K562 (cell line): ENCODE measurements at regions not wholly inside any gene's neighbourhood (a gene's known extent, or its start where the extent isn't known, plus 50 kb on each side); places are given as distances from the start of the nearest gene placed in this dataset.

Experiments used
- ATAC-seq: fragments of 200-7000 bp; cut with Tn5 transposase; 3 replicates; pipeline ENCODE4 v1.9.1; 2020; ENCODE audit warnings: moderate library complexity
- BruUV-seq: library from RNA; stranded (reverse); fragments of 400-500 nt; replicated peaks from 2 replicates; lab custom pipeline; 2021; lab: Mats Ljungman, UMichigan
- CTCF ChIA-PET: fragments of 300-600 bp; formaldehyde crosslinking; extraction: SDS; loops from one replicate; lab custom pipeline; 2021; ENCODE audit warnings: low intra/inter-chr PET ratio; lab: Yijun Ruan, JAX
- POLR2A ChIA-PET: fragments of 300-600, 350-650 bp; sonication (Branson Sonifier 250); formaldehyde crosslinking; extraction: SDS; loops from one replicate; lab custom pipeline; 2021; ENCODE audit warnings: antibody characterized with exemption, inconsistent platforms; lab: Yijun Ruan, JAX
- DNase-seq, 4 experiments: peaks; one replicate each; pipeline versions ENCODE4 v3.0.0 to v3.0.0-alpha.2; 2011 to 2018; ENCODE audit warnings: low spot score in 3 of 4, mixed read lengths in 3 of 4; ENCODE audit errors: extremely low read depth in 1 of 4
- FAIRE-seq: peaks from 2 replicates; lab custom pipeline; 2011; peaks lifted over from hg19 to GRCh38; lab: Jason Lieb, UNC
- H2AFZ ChIP-seq: 2 replicates; pipeline ENCODE4 v1.6.0; 2011; ENCODE audit warnings: low read depth, low read length, control low read depth, inconsistent platforms
- H3K27ac ChIP-seq: fragments of 200-600 bp; 3 replicates; pipeline ENCODE4 v1.8.0; 2011; ENCODE audit warnings: low read depth, mild to moderate bottlenecking, control low read depth, inconsistent platforms, low read length, moderate library complexity, mixed read lengths; ENCODE audit errors: extremely low read depth
- H3K27me3 ChIP-seq, 2 experiments: fragments of 300-600 bp in 1 of 2; 2 replicates in 1 of 2; 3 replicates in 1 of 2; pipeline versions ENCODE4 v1.6.0 to v1.8.0; 2011; ENCODE audit warnings: inconsistent platforms in 2 of 2, low read length in 2 of 2, mild to moderate bottlenecking in 1 of 2, mixed read lengths in 1 of 2, moderate library complexity in 1 of 2; ENCODE audit not compliant: control insufficient read depth in 2 of 2, insufficient read depth in 2 of 2
- H3K36me3 ChIP-seq: fragments of 300-600 bp; 3 replicates; pipeline ENCODE4 v1.8.0; 2011; ENCODE audit warnings: mild to moderate bottlenecking, low read length, inconsistent platforms; ENCODE audit not compliant: control insufficient read depth, insufficient read depth
- H3K4me1 ChIP-seq, 2 experiments: fragments of 200-600 bp in 1 of 2; replicated peaks in 1 of 2; 2 replicates in 1 of 2; 3 replicates in 1 of 2; pipeline versions ENCODE4 v1.5.1 to v1.8.0; 2011; ENCODE audit warnings: inconsistent platforms in 2 of 2, low read length in 2 of 2, mild to moderate bottlenecking in 1 of 2, mixed read lengths in 1 of 2, moderate library complexity in 1 of 2; ENCODE audit not compliant: control insufficient read depth in 2 of 2, insufficient read depth in 2 of 2
- H3K4me2 ChIP-seq: 2 replicates; pipeline ENCODE4 v1.6.1; 2011; ENCODE audit warnings: low read length, control low read depth, inconsistent platforms, mixed read lengths; ENCODE audit not compliant: insufficient read depth
- H3K4me3 ChIP-seq: fragments of 200-600 bp; sonication (generic), shearing (Covaris generic); 2 replicates; pipeline ENCODE4 v1.5.1; 2016; ENCODE audit warnings: control low read depth, inconsistent platforms
- H3K79me2 ChIP-seq: fragments of 200-600 bp; 3 replicates; pipeline ENCODE4 v1.8.0; 2011; ENCODE audit warnings: low read length, inconsistent platforms; ENCODE audit not compliant: control insufficient read depth, insufficient read depth
- H3K9ac ChIP-seq, 2 experiments: 2 replicates each; pipeline versions ENCODE4 v1.6.0 to v1.6.1; 2011; ENCODE audit warnings: low read depth in 2 of 2, low read length in 2 of 2, control low read depth in 1 of 2, inconsistent platforms in 1 of 2, mild to moderate bottlenecking in 1 of 2, mixed read lengths in 1 of 2; ENCODE audit not compliant: insufficient read depth in 1 of 2
- H3K9me1 ChIP-seq: one replicate; pipeline ENCODE4 v1.6.0; 2011; ENCODE audit warnings: inconsistent platforms, mild to moderate bottlenecking, low read length, moderate library complexity; ENCODE audit not compliant: control insufficient read depth, insufficient read depth
- H3K9me3 ChIP-seq: replicated peaks from 2 replicates; pipeline ENCODE4 v1.5.1; 2011; ENCODE audit warnings: low read depth, low read length, inconsistent platforms; ENCODE audit not compliant: control insufficient read depth, insufficient read depth
- H4K20me1 ChIP-seq: replicated peaks from 2 replicates; pipeline ENCODE4 v1.6.1; 2011; ENCODE audit warnings: low read length, inconsistent platforms, mixed read lengths; ENCODE audit not compliant: control insufficient read depth, insufficient read depth
- FOXK1 ChIP-seq: sonication (generic); formaldehyde crosslinking; IDR thresholded peaks from 2 replicates; pipeline ENCODE4 v1.8.0; 2022; ENCODE audit warnings: missing genetic modification reagents, mild to moderate bottlenecking, borderline replicate concordance
- FOXP1 ChIP-seq: sonication (generic); formaldehyde crosslinking; IDR thresholded peaks from 2 replicates; pipeline ENCODE4 v1.8.0; 2022; ENCODE audit warnings: mild to moderate bottlenecking, missing genetic modification reagents
- MCM5 ChIP-seq: fragments of 450-650 bp; IDR thresholded peaks from 2 replicates; pipeline ENCODE4 v1.6.1; 2016; ENCODE audit warnings: low read depth
- SETDB1 ChIP-seq: IDR thresholded peaks from one replicate; pipeline ENCODE4 v1.6.1; 2012; ENCODE audit warnings: low read length, control low read depth, inconsistent platforms
- ZNF354B ChIP-seq: fragments of 250-450 bp; sonication (Bioruptor Pico); IDR thresholded peaks from 2 replicates; pipeline ENCODE4 v1.4.0; 2020
- WGBS: fragments of 100-300 bp; shearing (Covaris generic); methylation state at CpG from one replicate; pipeline ENCODE4 v1.1.6; 2016; ENCODE audit warnings: low coverage, mixed read lengths; ENCODE audit not compliant: insufficient coverage; ENCODE audit errors: missing lambda C conversion rate; 5-methylcytosine and 5-hydroxymethylcytosine counted together
- in situ Hi-C: fragments of 300-500 bp; cut with MboI; formaldehyde crosslinking; loops from 4 replicates; pipeline ENCODE4 v1.15.0; 2018; ENCODE audit warnings: inconsistent platforms, mixed read lengths
- intact Hi-C: fragments of 100-400 bp; cut with micrococcal nuclease; formaldehyde crosslinking; loops from 2 replicates; pipeline ENCODE4 v1.14.2; 2022
- TF ChIP-seq, protein P1 (sequence below): fragments of 450-650 bp; formaldehyde crosslinking; conservative IDR thresholded peaks from 2 replicates; pipeline ENCODE4 v1.4.0; 2022; ENCODE audit warnings: mild to moderate bottlenecking, missing genetic modification characterization
- TF ChIP-seq, protein P2 (sequence below): sonication (generic); formaldehyde crosslinking; IDR thresholded peaks from 2 replicates; pipeline ENCODE4 v1.8.0; 2023; ENCODE audit warnings: missing genetic modification reagents, mild to moderate bottlenecking, borderline replicate concordance
- TF ChIP-seq, protein P3 (sequence below), 2 experiments: fragments of 450-650 bp; formaldehyde crosslinking in 1 of 2; IDR thresholded peaks; 2 replicates each; pipeline versions ENCODE4 v1.4.0 to v1.6.1; 2014 to 2020; ENCODE audit warnings: mild to moderate bottlenecking in 2 of 2, borderline replicate concordance in 1 of 2, low read depth in 1 of 2

DNA sequence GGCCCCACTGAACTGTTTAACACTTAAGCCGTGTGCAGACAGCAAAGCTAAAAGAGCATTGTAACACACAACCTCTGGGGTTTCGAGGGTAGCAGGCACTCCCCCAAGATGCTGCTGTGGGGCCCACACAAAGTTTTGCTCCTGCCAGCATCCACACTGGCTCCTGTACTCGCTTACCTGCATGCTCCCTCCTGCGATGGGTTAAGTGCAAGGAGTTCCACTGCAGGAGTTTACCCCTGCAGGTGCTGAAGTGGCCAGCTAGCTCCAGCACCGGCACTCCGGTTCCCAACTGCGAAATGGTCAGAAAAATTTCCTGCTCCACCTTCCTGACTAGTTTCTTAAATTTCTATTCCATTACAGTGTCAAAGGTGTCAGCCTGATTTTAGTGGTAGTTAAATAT lies 443.5 kb downstream of the PCDH10 start:
- H3K4me2 ChIP-seq = no peak overlapping the region
- no peak for ATAC-seq
- POLR2A ChIA-PET = interaction anchor here (0.6 kb wide), 1 partner anchor 84 kb away, joined by 3 read pairs; no protein-coding TSS in a partner anchor
- TF ChIP-seq ZNF354B (CRISPR knock-in tag) (no peak), MCM5 (no peak), FOXP1 (CRISPR knock-in tag) (no peak), FOXK1 (no peak), SETDB1 (no peak)
- TF ChIP-seq, protein P1, sequence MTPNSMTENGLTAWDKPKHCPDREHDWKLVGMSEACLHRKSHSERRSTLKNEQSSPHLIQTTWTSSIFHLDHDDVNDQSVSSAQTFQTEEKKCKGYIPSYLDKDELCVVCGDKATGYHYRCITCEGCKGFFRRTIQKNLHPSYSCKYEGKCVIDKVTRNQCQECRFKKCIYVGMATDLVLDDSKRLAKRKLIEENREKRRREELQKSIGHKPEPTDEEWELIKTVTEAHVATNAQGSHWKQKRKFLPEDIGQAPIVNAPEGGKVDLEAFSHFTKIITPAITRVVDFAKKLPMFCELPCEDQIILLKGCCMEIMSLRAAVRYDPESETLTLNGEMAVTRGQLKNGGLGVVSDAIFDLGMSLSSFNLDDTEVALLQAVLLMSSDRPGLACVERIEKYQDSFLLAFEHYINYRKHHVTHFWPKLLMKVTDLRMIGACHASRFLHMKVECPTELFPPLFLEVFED (CRISPR knock-in tag) = no peak
- TF ChIP-seq, protein P2, sequence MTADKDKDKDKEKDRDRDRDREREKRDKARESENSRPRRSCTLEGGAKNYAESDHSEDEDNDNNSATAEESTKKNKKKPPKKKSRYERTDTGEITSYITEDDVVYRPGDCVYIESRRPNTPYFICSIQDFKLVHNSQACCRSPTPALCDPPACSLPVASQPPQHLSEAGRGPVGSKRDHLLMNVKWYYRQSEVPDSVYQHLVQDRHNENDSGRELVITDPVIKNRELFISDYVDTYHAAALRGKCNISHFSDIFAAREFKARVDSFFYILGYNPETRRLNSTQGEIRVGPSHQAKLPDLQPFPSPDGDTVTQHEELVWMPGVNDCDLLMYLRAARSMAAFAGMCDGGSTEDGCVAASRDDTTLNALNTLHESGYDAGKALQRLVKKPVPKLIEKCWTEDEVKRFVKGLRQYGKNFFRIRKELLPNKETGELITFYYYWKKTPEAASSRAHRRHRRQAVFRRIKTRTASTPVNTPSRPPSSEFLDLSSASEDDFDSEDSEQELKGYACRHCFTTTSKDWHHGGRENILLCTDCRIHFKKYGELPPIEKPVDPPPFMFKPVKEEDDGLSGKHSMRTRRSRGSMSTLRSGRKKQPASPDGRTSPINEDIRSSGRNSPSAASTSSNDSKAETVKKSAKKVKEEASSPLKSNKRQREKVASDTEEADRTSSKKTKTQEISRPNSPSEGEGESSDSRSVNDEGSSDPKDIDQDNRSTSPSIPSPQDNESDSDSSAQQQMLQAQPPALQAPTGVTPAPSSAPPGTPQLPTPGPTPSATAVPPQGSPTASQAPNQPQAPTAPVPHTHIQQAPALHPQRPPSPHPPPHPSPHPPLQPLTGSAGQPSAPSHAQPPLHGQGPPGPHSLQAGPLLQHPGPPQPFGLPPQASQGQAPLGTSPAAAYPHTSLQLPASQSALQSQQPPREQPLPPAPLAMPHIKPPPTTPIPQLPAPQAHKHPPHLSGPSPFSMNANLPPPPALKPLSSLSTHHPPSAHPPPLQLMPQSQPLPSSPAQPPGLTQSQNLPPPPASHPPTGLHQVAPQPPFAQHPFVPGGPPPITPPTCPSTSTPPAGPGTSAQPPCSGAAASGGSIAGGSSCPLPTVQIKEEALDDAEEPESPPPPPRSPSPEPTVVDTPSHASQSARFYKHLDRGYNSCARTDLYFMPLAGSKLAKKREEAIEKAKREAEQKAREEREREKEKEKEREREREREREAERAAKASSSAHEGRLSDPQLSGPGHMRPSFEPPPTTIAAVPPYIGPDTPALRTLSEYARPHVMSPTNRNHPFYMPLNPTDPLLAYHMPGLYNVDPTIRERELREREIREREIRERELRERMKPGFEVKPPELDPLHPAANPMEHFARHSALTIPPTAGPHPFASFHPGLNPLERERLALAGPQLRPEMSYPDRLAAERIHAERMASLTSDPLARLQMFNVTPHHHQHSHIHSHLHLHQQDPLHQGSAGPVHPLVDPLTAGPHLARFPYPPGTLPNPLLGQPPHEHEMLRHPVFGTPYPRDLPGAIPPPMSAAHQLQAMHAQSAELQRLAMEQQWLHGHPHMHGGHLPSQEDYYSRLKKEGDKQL (CRISPR knock-in tag) = no peak
- TF ChIP-seq, protein P3, sequence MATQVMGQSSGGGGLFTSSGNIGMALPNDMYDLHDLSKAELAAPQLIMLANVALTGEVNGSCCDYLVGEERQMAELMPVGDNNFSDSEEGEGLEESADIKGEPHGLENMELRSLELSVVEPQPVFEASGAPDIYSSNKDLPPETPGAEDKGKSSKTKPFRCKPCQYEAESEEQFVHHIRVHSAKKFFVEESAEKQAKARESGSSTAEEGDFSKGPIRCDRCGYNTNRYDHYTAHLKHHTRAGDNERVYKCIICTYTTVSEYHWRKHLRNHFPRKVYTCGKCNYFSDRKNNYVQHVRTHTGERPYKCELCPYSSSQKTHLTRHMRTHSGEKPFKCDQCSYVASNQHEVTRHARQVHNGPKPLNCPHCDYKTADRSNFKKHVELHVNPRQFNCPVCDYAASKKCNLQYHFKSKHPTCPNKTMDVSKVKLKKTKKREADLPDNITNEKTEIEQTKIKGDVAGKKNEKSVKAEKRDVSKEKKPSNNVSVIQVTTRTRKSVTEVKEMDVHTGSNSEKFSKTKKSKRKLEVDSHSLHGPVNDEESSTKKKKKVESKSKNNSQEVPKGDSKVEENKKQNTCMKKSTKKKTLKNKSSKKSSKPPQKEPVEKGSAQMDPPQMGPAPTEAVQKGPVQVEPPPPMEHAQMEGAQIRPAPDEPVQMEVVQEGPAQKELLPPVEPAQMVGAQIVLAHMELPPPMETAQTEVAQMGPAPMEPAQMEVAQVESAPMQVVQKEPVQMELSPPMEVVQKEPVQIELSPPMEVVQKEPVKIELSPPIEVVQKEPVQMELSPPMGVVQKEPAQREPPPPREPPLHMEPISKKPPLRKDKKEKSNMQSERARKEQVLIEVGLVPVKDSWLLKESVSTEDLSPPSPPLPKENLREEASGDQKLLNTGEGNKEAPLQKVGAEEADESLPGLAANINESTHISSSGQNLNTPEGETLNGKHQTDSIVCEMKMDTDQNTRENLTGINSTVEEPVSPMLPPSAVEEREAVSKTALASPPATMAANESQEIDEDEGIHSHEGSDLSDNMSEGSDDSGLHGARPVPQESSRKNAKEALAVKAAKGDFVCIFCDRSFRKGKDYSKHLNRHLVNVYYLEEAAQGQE (IDR thresholded peaks at IDR 0.05; ENCODE audit: borderline replicate concordance) = no peak
- TF ChIP-seq, protein P3 (CRISPR knock-in tag; IDR thresholded peaks at IDR 0.05; ENCODE audit: low read depth) = no peak
- TF ChIP-seq, all 486 proteins: peak for 0
- H3K27ac ChIP-seq = no peak overlapping the region
- no peaks in the 10 kb centered on the region for H3K27me3 ChIP-seq
- FAIRE-seq = no peak
- no TSS peak for BruUV-seq
- DNase-seq = no peak
- 17% methylated on average over 7 of the region's 7 CpGs for WGBS
- intact Hi-C loops = no loop called here
- no peak overlapping the region for H3K4me3 ChIP-seq
- no peaks in the 10 kb centered on the region for H3K36me3 ChIP-seq
- in situ Hi-C loops = no loop called here
- H3K9ac ChIP-seq = no peak overlapping the region
- H3K9me3 ChIP-seq = no peaks in the 10 kb centered on the region
- H3K4me1 ChIP-seq = no peaks in the 10 kb centered on the region; a peak in 1 of 5 replicates
- CTCF ChIA-PET = no interaction called here
- no peaks in the 10 kb centered on the region for H3K9me1 ChIP-seq
- no peaks in the 10 kb centered on the region for H3K79me2 ChIP-seq
- no peaks in the 10 kb centered on the region for H4K20me1 ChIP-seq
- H2AFZ ChIP-seq = no peak overlapping the region
